GM23248 (cell line): ENCODE measurements at regions not wholly inside any gene's neighbourhood (a gene's known extent, or its start where the extent isn't known, plus 50 kb on each side); places are given as distances from the start of the nearest gene placed in this dataset.

ENCODE experiments used
- EZH2 ChIP-seq: fragments of 200-600 bp; sonication (generic); IDR thresholded peaks from 2 replicates; pipeline ENCODE4 v1.6.1; 2018; ENCODE audit warnings: antibody characterized with exemption, mild to moderate bottlenecking; ENCODE audit not compliant: insufficient read depth, poor library complexity, severe bottlenecking
- EZH2phosphoT487 ChIP-seq: fragments of 200-600 bp; sonication (generic); IDR thresholded peaks from 2 replicates; pipeline ENCODE4 v1.6.1; 2018; ENCODE audit warnings: antibody characterized with exemption, moderate library complexity, mild to moderate bottlenecking, low read depth; ENCODE audit not compliant: insufficient read depth

- TF ChIP-seq EZH2 (no peak), EZH2phosphoT487 (no peak)
Measured at GRCh38 chr9:113771199-113771598, 104.9 kb upstream of the ZNF618 start.
